Astrocyte of the cerebellum (primary cell): ENCODE measurements at regions not wholly inside any gene's neighbourhood (a gene's known extent, or its start where the extent isn't known, plus 50 kb on each side); places are given as distances from the start of the nearest gene placed in this dataset.
"Not testable (repeated sequence)": the region's sequence is repeated elsewhere in the genome, so short reads cannot be mapped to it uniquely, and the experiment has no call there.

Experiments used
- DNase-seq: peaks from one replicate; pipeline ENCODE4 v3.0.0-alpha.2; 2011; ENCODE audit warnings: low read depth
- H3K4me3 ChIP-seq: 2 replicates; pipeline ENCODE4 v1.5.1; 2011; ENCODE audit warnings: mild to moderate bottlenecking, low read depth, low read length, moderate library complexity
- in situ Hi-C: cut with HindIII; loops from 2 replicates; pipeline ENCODE4 v1.10.0; 2017; ENCODE audit warnings: low sequenced_read_pairs
- TF ChIP-seq, protein P1 (sequence below): IDR thresholded peaks from 2 replicates; pipeline ENCODE4 v1.5.1; 2012; ENCODE audit warnings: low read length, low read depth, moderate library complexity, mild to moderate bottlenecking; ENCODE audit errors: missing control alignments

DNA sequence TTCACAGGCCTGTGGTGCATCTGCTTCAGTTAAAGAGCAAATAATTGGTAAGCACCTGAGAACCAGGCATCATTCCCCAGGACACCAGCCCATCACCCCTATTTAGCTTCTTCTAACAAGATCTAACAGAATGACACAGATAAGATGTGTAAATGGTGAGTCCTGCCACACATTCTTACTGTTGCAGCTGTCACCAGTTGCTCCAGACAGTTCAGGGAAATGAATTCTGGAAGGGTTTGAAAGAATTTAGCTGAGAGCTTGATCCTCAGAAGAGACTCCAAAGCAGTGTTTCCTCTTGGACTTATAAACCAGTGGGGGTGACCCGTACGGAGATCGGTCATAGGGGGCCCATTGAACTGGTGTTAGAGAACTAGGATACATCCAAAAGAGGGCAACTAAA lies 238.0 kb downstream of the MEX3B start:
- DNase-seq: no peak
- in situ Hi-C loops: no loop called here
- TF ChIP-seq, protein P1, sequence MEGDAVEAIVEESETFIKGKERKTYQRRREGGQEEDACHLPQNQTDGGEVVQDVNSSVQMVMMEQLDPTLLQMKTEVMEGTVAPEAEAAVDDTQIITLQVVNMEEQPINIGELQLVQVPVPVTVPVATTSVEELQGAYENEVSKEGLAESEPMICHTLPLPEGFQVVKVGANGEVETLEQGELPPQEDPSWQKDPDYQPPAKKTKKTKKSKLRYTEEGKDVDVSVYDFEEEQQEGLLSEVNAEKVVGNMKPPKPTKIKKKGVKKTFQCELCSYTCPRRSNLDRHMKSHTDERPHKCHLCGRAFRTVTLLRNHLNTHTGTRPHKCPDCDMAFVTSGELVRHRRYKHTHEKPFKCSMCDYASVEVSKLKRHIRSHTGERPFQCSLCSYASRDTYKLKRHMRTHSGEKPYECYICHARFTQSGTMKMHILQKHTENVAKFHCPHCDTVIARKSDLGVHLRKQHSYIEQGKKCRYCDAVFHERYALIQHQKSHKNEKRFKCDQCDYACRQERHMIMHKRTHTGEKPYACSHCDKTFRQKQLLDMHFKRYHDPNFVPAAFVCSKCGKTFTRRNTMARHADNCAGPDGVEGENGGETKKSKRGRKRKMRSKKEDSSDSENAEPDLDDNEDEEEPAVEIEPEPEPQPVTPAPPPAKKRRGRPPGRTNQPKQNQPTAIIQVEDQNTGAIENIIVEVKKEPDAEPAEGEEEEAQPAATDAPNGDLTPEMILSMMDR: no peak

DNA sequence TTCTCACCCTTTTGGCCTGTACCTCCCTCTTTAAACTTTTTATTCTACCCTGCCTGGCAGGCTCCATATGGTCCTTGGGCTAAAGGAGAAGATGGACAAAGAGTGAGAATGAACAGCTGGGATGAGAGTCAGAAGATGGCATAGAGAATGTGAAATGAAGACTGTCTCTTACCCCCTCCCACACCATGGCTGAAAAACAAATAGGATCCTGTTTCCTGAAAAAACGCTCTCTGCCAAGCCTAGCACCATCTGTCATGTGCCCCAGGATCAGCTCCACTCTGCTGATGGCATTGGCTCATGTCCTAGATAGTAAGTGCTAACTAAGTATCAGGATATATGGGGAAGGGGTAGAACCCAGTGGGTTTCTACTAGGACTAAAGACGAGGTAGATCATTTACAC lies 238.6 kb downstream of the MEX3B start:
- no peak overlapping the region for H3K4me3 ChIP-seq
- in situ Hi-C loops: no loop called here
- no peak for DNase-seq

More for the DNA sequence above, 238.0 kb downstream of the MEX3B start:
- no peak overlapping the region for H3K4me3 ChIP-seq

DNA sequence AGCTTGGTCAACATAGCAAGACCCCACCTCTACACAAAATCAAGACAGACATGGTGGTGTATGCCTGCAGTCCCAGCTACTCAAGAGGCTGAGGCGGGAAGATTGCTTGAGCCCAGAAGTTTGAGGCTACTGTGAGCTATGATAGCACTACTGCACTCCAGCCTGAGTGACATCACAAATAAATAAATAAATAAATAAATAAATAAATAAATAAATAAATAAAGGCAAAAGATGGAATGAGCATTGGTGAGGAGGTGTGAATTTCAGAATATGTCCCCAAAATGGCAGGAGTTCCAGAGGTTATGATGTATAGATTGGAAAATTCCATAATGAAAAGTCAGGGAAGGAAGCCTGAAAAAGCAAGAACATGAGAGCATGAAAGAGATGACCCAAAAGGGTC lies 249.9 kb downstream of the MEX3B start:
- H3K4me3 ChIP-seq: no peak overlapping the region
- TF ChIP-seq, protein P1: no peak
- in situ Hi-C loops: loop anchor here (5.0 kb wide), 1 partner anchor 79 kb away; no protein-coding TSS in a partner anchor

More for the DNA sequence above, 238.6 kb downstream of the MEX3B start:
- TF ChIP-seq, protein P1: no peak

DNA sequence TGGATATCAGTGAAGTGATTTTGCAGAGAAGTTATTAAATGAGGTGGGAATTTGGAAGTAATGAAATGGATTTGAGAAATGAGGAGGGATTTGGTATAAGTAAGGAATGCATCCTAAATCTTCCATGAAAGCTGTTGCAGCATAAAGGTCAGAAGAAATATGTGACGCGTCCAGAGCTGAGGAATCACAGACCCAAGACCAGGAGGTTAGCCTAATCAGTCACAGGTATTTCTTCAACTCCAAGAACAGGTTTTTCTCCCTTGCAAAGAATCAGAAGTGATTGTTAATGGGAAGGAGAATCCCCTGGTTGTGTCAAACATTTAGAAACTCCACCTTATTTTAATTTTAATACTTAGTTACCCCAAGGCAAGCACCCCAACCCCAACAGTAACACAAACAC lies 253.2 kb downstream of the MEX3B start:
- TF ChIP-seq, protein P1: no peak
- DNase-seq: no peak
- H3K4me3 ChIP-seq: no peak overlapping the region
- in situ Hi-C loops: no loop called here

More for the DNA sequence above, 249.9 kb downstream of the MEX3B start:
- no peak for DNase-seq

DNA sequence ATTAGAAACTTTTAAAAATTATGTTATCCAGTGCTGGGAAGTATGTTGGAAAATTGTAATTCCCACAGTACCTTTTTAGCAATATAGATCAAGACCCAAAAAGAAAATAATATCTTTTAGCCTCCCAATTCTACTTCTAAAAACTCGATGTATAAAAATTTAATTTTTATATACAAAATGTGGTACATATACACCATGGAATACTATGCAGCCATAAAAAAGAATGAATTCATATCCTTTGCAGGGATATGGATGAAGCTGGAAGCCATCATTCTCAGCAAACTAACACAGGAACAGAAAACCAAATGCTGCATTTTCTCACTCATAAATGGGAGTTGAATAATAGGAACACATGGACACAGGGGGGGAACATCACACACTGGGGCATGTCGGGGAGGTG lies 254.5 kb downstream of the MEX3B start:
- DNase-seq, H3K4me3 ChIP-seq, in situ Hi-C loops: not testable (repeated sequence)

DNA sequence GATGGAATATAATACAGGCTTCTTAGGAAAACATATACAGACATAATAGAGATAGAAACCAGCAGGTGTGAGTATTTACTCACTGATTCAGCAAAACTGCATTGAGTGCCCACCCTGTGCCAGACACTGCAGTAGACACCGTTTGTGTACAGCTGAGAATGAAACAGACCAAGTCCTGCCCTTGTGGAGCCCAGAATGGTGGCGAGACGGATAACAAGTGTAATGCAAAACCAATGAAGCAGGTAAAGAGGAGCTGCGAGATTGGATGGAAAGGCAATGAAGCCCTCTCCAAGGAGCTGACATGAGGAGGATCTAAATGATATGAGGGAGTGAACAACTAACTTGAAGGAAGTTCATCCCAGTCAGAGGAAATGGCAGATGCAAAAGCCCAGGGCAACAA lies 256.4 kb downstream of the MEX3B start:
- in situ Hi-C loops: no loop called here
- no peak for DNase-seq
- no peak overlapping the region for H3K4me3 ChIP-seq
- TF ChIP-seq, protein P1: no peak

DNA sequence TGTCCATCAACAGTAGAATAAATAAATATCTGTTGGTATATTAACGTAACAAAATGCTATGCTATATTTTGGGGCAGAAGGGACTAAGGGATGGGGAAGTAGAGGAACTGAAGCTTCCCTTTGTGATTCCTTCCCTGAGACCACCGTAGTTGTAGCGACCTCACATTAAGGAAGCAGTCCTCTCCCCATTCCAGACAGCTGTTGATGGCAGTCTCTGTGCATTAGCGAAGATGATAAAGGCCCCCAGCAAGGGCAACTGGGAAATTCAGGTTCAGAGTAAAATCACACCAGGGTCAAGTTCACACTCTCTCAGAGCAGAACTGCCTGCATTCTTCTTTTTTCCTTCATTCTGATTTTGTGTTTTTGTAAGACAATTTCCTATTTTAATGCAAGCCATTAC lies 259.0 kb downstream of the MEX3B start:
- TF ChIP-seq, protein P1: no peak
- no peak for DNase-seq
- H3K4me3 ChIP-seq: no peak overlapping the region
- in situ Hi-C loops: no loop called here
